ENCODE measurements at regions not wholly inside any gene's neighbourhood (a gene's known extent, or its start where the extent isn't known, plus 50 kb on each side); places are given as distances from the start of the nearest gene placed in this dataset.
"Not testable (repeated sequence)": the region's sequence is repeated elsewhere in the genome, so short reads cannot be mapped to it uniquely, and the experiment has no call there.

DNA sequence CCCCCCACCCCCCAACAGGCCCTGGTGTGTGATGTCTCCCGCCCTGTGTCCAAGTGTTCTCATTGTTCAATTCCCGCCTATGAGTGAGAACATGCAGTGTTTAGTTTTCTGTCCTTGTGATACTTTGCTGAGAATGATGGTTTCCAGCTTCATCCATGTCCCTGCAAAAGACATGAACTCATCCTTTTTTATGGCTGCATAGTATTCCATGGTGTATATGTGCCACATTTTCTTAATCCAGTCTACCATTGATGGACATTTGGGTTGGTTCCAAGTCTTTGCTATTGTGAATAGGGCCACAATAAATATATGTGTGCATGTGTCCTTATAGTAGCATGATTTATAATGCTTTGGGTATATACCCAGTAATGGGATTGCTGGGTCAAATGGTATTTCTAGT lies 54.0 kb downstream of the ZCCHC13 start:
- TF ChIP-seq, protein P1, sequence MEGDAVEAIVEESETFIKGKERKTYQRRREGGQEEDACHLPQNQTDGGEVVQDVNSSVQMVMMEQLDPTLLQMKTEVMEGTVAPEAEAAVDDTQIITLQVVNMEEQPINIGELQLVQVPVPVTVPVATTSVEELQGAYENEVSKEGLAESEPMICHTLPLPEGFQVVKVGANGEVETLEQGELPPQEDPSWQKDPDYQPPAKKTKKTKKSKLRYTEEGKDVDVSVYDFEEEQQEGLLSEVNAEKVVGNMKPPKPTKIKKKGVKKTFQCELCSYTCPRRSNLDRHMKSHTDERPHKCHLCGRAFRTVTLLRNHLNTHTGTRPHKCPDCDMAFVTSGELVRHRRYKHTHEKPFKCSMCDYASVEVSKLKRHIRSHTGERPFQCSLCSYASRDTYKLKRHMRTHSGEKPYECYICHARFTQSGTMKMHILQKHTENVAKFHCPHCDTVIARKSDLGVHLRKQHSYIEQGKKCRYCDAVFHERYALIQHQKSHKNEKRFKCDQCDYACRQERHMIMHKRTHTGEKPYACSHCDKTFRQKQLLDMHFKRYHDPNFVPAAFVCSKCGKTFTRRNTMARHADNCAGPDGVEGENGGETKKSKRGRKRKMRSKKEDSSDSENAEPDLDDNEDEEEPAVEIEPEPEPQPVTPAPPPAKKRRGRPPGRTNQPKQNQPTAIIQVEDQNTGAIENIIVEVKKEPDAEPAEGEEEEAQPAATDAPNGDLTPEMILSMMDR (IDR thresholded peaks at IDR 0.05): not testable (repeated sequence)
- not testable (repeated sequence) for TF ChIP-seq SIN3A (IDR thresholded peaks at IDR 0.05; ENCODE audit: borderline replicate concordance, insufficient read depth, low read depth, low read length); POLR2AphosphoS5 (IDR thresholded peaks at IDR 0.05; ENCODE audit: low read depth, low read length); TCF7L2 (IDR thresholded peaks at IDR 0.05; ENCODE audit: low read depth, low read length)
- TF ChIP-seq, protein P2, sequence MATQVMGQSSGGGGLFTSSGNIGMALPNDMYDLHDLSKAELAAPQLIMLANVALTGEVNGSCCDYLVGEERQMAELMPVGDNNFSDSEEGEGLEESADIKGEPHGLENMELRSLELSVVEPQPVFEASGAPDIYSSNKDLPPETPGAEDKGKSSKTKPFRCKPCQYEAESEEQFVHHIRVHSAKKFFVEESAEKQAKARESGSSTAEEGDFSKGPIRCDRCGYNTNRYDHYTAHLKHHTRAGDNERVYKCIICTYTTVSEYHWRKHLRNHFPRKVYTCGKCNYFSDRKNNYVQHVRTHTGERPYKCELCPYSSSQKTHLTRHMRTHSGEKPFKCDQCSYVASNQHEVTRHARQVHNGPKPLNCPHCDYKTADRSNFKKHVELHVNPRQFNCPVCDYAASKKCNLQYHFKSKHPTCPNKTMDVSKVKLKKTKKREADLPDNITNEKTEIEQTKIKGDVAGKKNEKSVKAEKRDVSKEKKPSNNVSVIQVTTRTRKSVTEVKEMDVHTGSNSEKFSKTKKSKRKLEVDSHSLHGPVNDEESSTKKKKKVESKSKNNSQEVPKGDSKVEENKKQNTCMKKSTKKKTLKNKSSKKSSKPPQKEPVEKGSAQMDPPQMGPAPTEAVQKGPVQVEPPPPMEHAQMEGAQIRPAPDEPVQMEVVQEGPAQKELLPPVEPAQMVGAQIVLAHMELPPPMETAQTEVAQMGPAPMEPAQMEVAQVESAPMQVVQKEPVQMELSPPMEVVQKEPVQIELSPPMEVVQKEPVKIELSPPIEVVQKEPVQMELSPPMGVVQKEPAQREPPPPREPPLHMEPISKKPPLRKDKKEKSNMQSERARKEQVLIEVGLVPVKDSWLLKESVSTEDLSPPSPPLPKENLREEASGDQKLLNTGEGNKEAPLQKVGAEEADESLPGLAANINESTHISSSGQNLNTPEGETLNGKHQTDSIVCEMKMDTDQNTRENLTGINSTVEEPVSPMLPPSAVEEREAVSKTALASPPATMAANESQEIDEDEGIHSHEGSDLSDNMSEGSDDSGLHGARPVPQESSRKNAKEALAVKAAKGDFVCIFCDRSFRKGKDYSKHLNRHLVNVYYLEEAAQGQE (IDR thresholded peaks at IDR 0.05; ENCODE audit: insufficient read depth in 1 of 2, low read depth in 2 of 2, low read length in 1 of 2): not testable (repeated sequence)
